H9 (cell line): ENCODE measurements at regions not wholly inside any gene's neighbourhood (a gene's known extent, or its start where the extent isn't known, plus 50 kb on each side); places are given as distances from the start of the nearest gene placed in this dataset.

ENCODE experiments used
- DNase-seq: peaks from one replicate; pipeline ENCODE4 v3.0.0-alpha.2; 2017
- H2AFZ ChIP-seq: one replicate; pipeline ENCODE4 v1.6.1; 2013; ENCODE audit warnings: mild to moderate bottlenecking, low read length, control low read depth, moderate library complexity
- H2AK5ac ChIP-seq: 2 replicates; pipeline ENCODE4 v1.6.1; 2013; ENCODE audit warnings: low read length, control low read depth, mixed read lengths; ENCODE audit not compliant: insufficient read length
- H2BK120ac ChIP-seq: one replicate; pipeline ENCODE4 v1.6.1; 2013; ENCODE audit warnings: low read depth, mild to moderate bottlenecking, low read length, control low read depth, inconsistent platforms; ENCODE audit not compliant: poor library complexity, severe bottlenecking
- H2BK12ac ChIP-seq: 2 replicates; pipeline ENCODE4 v1.6.1; 2013; ENCODE audit warnings: low read length, control low read depth, mixed read lengths, low read depth; ENCODE audit not compliant: insufficient read length
- H2BK15ac ChIP-seq: 2 replicates; pipeline ENCODE4 v1.6.1; 2013; ENCODE audit warnings: low read depth, low read length, control low read depth
- H2BK20ac ChIP-seq: one replicate; pipeline ENCODE4 v1.6.1; 2013; ENCODE audit warnings: low read depth, mild to moderate bottlenecking, low read length, control low read depth, inconsistent platforms; ENCODE audit not compliant: poor library complexity, severe bottlenecking
- H2BK5ac ChIP-seq: 2 replicates; pipeline ENCODE4 v1.6.1; 2013; ENCODE audit warnings: low read length, control low read depth, mixed read lengths; ENCODE audit not compliant: insufficient read length
- H3K14ac ChIP-seq: 2 replicates; pipeline ENCODE4 v1.6.1; 2013; ENCODE audit warnings: low read length, control low read depth; ENCODE audit not compliant: insufficient read depth
- H3K18ac ChIP-seq: 2 replicates; pipeline ENCODE4 v1.6.1; 2013; ENCODE audit warnings: low read depth, mild to moderate bottlenecking, mixed read lengths, low read length, control low read depth; ENCODE audit not compliant: insufficient read length
- H3K23ac ChIP-seq: 2 replicates; pipeline ENCODE4 v1.6.1; 2013; ENCODE audit warnings: low read length, control low read depth, mixed read lengths, low read depth; ENCODE audit not compliant: insufficient read length
- H3K23me2 ChIP-seq: 2 replicates; pipeline ENCODE4 v1.6.1; 2013; ENCODE audit warnings: low read depth, mild to moderate bottlenecking, mixed read lengths, low read length, control low read depth; ENCODE audit not compliant: insufficient read length, poor library complexity, severe bottlenecking
- H3K27ac ChIP-seq: 2 replicates; pipeline ENCODE4 v1.5.1; 2013; ENCODE audit warnings: low read length, control low read depth, mixed read lengths, low read depth; ENCODE audit not compliant: insufficient read length
- H3K27me3 ChIP-seq: 2 replicates; pipeline ENCODE4 v1.6.1; 2013; ENCODE audit warnings: low read length, control low read depth, inconsistent platforms; ENCODE audit not compliant: insufficient read depth
- H3K4ac ChIP-seq: 2 replicates; pipeline ENCODE4 v1.6.1; 2013; ENCODE audit warnings: low read depth, mild to moderate bottlenecking, control low read depth, inconsistent platforms, low read length, moderate library complexity
- H3K4me1 ChIP-seq: 2 replicates; pipeline ENCODE4 v1.6.1; 2013; ENCODE audit warnings: low read length, control low read depth, inconsistent platforms; ENCODE audit not compliant: insufficient read depth
- H3K4me2 ChIP-seq: 2 replicates; pipeline ENCODE4 v1.6.1; 2013; ENCODE audit warnings: low read length, control low read depth, mixed read lengths; ENCODE audit not compliant: insufficient read length, insufficient read depth
- H3K56ac ChIP-seq: 2 replicates; pipeline ENCODE4 v1.6.1; 2013; ENCODE audit warnings: low read depth, mild to moderate bottlenecking, mixed read lengths, low read length, control low read depth; ENCODE audit not compliant: insufficient read length
- H3K79me1 ChIP-seq: 2 replicates; pipeline ENCODE4 v1.6.1; 2013; ENCODE audit warnings: low read depth, mild to moderate bottlenecking, moderate library complexity, low read length, control low read depth, inconsistent platforms; ENCODE audit not compliant: insufficient read depth, poor library complexity, severe bottlenecking
- H3K79me2 ChIP-seq: 2 replicates; pipeline ENCODE4 v1.6.1; 2013; ENCODE audit warnings: low read length, control low read depth, inconsistent platforms; ENCODE audit not compliant: insufficient read depth
- H3K9ac ChIP-seq: 2 replicates; pipeline ENCODE4 v1.6.1; 2013; ENCODE audit warnings: low read length, control low read depth, mixed read lengths; ENCODE audit not compliant: insufficient read length; ENCODE audit errors: extremely low read depth
- H3K9me3 ChIP-seq: one replicate; pipeline ENCODE4 v1.6.1; 2013; ENCODE audit warnings: low read depth, low read length, inconsistent platforms; ENCODE audit not compliant: control insufficient read depth
- H3T11ph ChIP-seq: one replicate; pipeline ENCODE4 v1.6.1; 2013; ENCODE audit warnings: mild to moderate bottlenecking, low read length, control low read depth, inconsistent platforms
- H4K20me1 ChIP-seq: one replicate; pipeline ENCODE4 v1.6.1; 2013; ENCODE audit not compliant: control insufficient read depth, insufficient read length, insufficient read depth
- H4K5ac ChIP-seq: 2 replicates; pipeline ENCODE4 v1.6.1; 2013; ENCODE audit warnings: low read depth, mild to moderate bottlenecking, mixed read lengths, low read length, control low read depth; ENCODE audit not compliant: insufficient read length
- H4K8ac ChIP-seq: replicated peaks from 2 replicates; pipeline ENCODE4 v1.6.1; 2013; ENCODE audit warnings: low read length, control low read depth, mixed read lengths, low read depth; ENCODE audit not compliant: insufficient read length
- H4K91ac ChIP-seq: 2 replicates; pipeline ENCODE4 v1.6.1; 2013; ENCODE audit warnings: low read depth, mild to moderate bottlenecking, moderate library complexity, mixed read lengths, low read length, control low read depth; ENCODE audit not compliant: insufficient read length
- H3K27ac Mint-ChIP-seq, 3 experiments: 2 replicates in 2 of 3; 3 replicates in 1 of 3; pipeline ENCODE4 v1.8.0; 2020 to 2021; ENCODE audit warnings: mixed read lengths in 3 of 3, mild to moderate bottlenecking in 1 of 3, moderate library complexity in 1 of 3
- H3K27me3 Mint-ChIP-seq: 2 replicates; pipeline ENCODE4 v1.8.0; 2021; ENCODE audit warnings: low read depth, mild to moderate bottlenecking, moderate library complexity, mixed read lengths
- H3K36me3 Mint-ChIP-seq, 3 experiments: 2 replicates in 2 of 3; 3 replicates in 1 of 3; pipeline ENCODE4 v1.8.0; 2020 to 2021; ENCODE audit warnings: low read depth in 3 of 3, mixed read lengths in 3 of 3; ENCODE audit not compliant: insufficient read depth in 1 of 3
- H3K4me1 Mint-ChIP-seq, 2 experiments: 2 replicates each; pipeline ENCODE4 v1.8.0; 2020; ENCODE audit warnings: mixed read lengths in 2 of 2
- H3K4me3 Mint-ChIP-seq, 2 experiments: 2 replicates in 1 of 2; 3 replicates in 1 of 2; pipeline ENCODE4 v1.8.0; 2020 to 2021; ENCODE audit warnings: mild to moderate bottlenecking in 2 of 2, mixed read lengths in 2 of 2, moderate library complexity in 1 of 2
- H3K9me3 Mint-ChIP-seq, 2 experiments: 2 replicates in 1 of 2; 3 replicates in 1 of 2; pipeline ENCODE4 v1.8.0; 2020; ENCODE audit warnings: mild to moderate bottlenecking in 2 of 2, mixed read lengths in 2 of 2, moderate library complexity in 1 of 2
- CTCF ChIP-seq: fragments of 200-600 bp; sonication (generic); conservative IDR thresholded peaks from 3 replicates; pipeline ENCODE4 v1.8.0; 2021; ENCODE audit warnings: antibody characterized with exemption, mild to moderate bottlenecking
- WGBS: extraction: QIAGEN DNeasy Blood & Tissue Kit; methylation state at CpG from one replicate; pipeline ENCODE4 v1.1.7; 2013; ENCODE audit warnings: missing lambda C conversion rate, low lambda C conversion rate, mixed read lengths; ENCODE audit not compliant: insufficient read length; ENCODE audit errors: extremely low coverage; 5-methylcytosine and 5-hydroxymethylcytosine counted together

- WGBS, result no CpG with 5 or more reads among the region's 1 CpG
- Mint-ChIP-seq H3K9me3 (no peaks in the 10 kb centered on the region), H3K27ac (no peak overlapping the region), H3K36me3 (no peaks in the 10 kb centered on the region), H3K4me1 (peaks cover 13 to 16% of the 10 kb centered on the region in 2 experiments), H3K4me3 (no peak overlapping the region), H3K27me3 (no peaks in the 10 kb centered on the region)
- no peaks in the 10 kb centered on the region for H4K20me1 ChIP-seq
- H2BK12ac ChIP-seq, result no peak overlapping the region
- H3K4ac ChIP-seq, result no peak overlapping the region
- H2BK5ac ChIP-seq, result no peak overlapping the region
- H2BK20ac ChIP-seq, result no peak overlapping the region
- no peak overlapping the region for H2AK5ac ChIP-seq
- H3K79me1 ChIP-seq, result no peaks in the 10 kb centered on the region
- no peak overlapping the region for H3K18ac ChIP-seq
- no peak overlapping the region for H4K5ac ChIP-seq
- H3K9me3 ChIP-seq, result no peaks in the 10 kb centered on the region
- H3K27ac ChIP-seq, result no peak overlapping the region
- no peak overlapping the region for H4K91ac ChIP-seq
- H3K9ac ChIP-seq, result no peak overlapping the region
- no peak for TF ChIP-seq CTCF
- no peak overlapping the region for H4K8ac ChIP-seq
- no peak overlapping the region for H3K56ac ChIP-seq
- H3K14ac ChIP-seq, result no peak overlapping the region
- H3K27me3 ChIP-seq, result no peaks in the 10 kb centered on the region
- H2BK120ac ChIP-seq, result no peak overlapping the region
- H3K4me1 ChIP-seq, result no peaks in the 10 kb centered on the region
- no peak overlapping the region for H2BK15ac ChIP-seq
- H3T11ph ChIP-seq, result no peak overlapping the region
- H3K4me2 ChIP-seq, result no peak overlapping the region
- no peak overlapping the region for H2AFZ ChIP-seq
- no peak for DNase-seq
- H3K79me2 ChIP-seq, result no peaks in the 10 kb centered on the region
- no peaks in the 10 kb centered on the region for H3K23me2 ChIP-seq
- H3K23ac ChIP-seq, result no peak overlapping the region
These were observed 229.9 kb upstream of the FOXN3 start for GRCh38 chr14:89646971-89647370.
